Retinal pigment epithelial cell (primary cell): ENCODE measurements at regions not wholly inside any gene's neighbourhood (a gene's known extent, or its start where the extent isn't known, plus 50 kb on each side); places are given as distances from the start of the nearest gene placed in this dataset.

Experiments
- DNase-seq: peaks from one replicate; pipeline ENCODE4 v3.0.0-alpha.2; 2010; ENCODE audit warnings: low read depth
- H3K4me3 ChIP-seq: 2 replicates; pipeline ENCODE4 v1.5.1; 2011; ENCODE audit warnings: mild to moderate bottlenecking, low read length, control low read depth, moderate library complexity
- TF ChIP-seq, protein P1 (sequence below): conservative IDR thresholded peaks from 2 replicates; pipeline ENCODE4 v1.5.1; 2011; ENCODE audit warnings: low read depth, low read length, control low read depth, inconsistent platforms

DNA sequence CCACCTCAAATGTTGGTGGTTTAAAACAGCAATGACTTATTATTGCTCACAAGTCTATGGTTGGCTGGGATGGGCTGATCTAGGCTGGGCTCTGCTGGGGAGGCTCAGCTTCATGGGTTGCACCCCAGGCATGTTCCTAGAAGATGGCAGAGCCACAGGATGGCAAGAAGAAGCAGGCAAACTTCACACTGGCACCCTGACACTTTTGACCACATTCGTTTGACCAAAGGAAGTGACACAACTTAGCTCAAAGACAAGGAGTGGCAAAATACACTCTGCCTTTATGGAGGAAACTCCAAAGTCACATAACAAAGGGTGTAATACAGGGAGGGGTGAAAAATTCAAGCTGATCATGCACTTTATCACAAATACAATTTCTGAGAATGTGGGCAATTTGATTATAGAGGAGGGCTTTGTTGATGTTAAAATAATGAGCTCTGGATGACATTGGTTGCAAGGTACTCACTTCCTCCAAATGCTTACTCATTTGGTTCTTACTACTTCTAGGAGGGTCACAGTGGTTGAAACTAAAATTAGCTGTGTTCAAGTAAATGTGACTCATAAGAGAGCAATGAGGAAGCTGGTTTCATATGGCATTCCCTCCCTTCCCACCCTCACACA is 249.2 kb upstream of the RPS6KA3 start:
- peak; percentile 87 for DNase-seq
- TF ChIP-seq, protein P1, sequence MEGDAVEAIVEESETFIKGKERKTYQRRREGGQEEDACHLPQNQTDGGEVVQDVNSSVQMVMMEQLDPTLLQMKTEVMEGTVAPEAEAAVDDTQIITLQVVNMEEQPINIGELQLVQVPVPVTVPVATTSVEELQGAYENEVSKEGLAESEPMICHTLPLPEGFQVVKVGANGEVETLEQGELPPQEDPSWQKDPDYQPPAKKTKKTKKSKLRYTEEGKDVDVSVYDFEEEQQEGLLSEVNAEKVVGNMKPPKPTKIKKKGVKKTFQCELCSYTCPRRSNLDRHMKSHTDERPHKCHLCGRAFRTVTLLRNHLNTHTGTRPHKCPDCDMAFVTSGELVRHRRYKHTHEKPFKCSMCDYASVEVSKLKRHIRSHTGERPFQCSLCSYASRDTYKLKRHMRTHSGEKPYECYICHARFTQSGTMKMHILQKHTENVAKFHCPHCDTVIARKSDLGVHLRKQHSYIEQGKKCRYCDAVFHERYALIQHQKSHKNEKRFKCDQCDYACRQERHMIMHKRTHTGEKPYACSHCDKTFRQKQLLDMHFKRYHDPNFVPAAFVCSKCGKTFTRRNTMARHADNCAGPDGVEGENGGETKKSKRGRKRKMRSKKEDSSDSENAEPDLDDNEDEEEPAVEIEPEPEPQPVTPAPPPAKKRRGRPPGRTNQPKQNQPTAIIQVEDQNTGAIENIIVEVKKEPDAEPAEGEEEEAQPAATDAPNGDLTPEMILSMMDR = no peak
- H3K4me3 ChIP-seq = no peak overlapping the region

DNA sequence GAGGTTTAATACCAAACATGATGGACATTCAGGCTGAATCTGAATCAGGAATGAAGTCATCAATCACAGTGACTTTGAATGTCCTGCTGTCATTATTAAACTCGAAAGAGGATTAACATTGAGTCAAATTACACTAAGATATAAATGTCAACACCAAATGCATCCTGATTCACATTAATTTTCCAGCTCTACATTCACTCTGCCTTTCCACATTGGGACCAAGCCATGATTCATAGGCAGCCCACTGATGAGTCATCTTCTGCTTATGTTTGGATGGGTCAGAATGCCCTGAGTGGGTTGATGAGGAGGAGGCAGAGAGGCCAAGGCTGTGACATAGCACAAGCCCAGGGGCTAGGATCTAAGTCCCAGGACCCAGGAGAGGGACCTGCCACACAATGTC is 247.6 kb upstream of the RPS6KA3 start:
- no peak for DNase-seq
- TF ChIP-seq, protein P1 = no peak

DNA sequence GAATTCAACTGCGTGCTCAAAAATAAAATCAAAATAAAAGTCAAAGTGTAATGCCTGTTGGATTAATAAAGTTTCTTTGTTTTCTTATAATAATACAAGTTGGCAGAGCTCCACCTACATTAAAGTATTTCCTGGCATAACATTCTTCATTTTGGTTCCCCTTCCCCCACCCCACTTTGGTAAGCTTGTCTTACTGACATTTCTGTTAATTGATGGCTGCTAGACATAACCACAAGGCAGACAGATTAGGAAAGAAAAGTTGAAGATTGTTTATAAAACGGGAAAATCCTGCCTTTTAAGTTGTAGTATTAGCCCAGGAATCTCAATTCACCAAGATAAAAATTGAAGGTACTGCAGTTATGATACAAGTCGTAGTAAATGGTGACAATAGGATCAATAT is 246.5 kb upstream of the RPS6KA3 start:
- TF ChIP-seq, protein P1 = no peak
- peak; percentile 73 for DNase-seq
- H3K4me3 ChIP-seq = no peak overlapping the region

More for the DNA sequence above, 247.6 kb upstream of the RPS6KA3 start:
- no peak overlapping the region for H3K4me3 ChIP-seq

DNA sequence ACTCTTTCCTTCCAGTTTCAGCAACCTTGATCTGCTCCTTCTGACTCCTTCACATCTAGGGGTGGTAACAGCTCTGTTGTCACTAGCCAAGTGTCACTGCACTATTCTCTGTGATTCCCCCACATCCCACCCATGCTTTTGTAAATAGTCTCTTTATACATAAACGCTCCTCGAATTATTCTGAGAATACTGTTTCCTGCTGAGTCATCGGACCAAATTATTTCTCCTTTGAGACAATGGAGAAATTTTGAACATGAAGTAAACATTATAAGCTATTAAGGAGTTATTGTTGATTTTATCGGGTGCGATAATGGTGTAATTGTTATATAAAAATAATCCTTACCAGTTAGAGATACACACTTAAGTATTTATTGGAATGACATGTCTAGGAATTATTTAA is 245.1 kb upstream of the RPS6KA3 start:
- DNase-seq = no peak
- no peak overlapping the region for H3K4me3 ChIP-seq
- TF ChIP-seq, protein P1 = no peak

DNA sequence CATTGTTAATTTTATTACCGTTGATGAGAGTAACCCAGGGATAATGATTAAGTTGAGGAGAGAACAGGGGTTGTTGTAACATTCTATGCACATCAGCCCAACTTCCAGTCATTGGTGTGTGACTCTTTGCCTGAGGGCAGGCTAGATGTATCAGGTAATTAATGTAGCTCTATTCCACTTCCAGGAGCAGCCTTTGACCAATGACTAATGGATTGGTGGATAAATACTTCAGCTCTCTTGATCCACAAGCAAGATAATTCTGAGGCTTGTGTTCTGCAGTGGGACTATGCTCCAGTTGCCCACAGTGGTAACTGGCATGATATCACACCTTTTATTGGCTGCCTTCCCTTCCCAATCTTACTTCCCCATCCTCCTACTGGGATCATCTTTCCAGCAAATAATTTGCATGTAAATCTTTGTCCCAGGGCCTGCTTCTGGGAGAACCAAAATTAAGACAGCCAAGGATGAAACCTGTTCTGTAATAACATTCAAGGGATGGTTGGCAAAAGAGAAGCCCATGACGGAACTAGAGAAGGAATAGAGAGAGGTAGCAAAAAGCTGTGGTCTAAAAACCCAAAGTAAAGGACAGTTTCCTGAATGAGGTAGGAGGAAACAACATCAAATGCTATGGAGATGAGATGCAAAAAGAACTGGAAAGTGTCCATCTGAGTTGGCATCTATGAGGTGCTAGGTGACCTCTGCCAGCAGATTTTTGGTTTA is 241.4 kb upstream of the RPS6KA3 start:
- TF ChIP-seq, protein P1 = no peak
- no peak overlapping the region for H3K4me3 ChIP-seq
- no peak for DNase-seq

DNA sequence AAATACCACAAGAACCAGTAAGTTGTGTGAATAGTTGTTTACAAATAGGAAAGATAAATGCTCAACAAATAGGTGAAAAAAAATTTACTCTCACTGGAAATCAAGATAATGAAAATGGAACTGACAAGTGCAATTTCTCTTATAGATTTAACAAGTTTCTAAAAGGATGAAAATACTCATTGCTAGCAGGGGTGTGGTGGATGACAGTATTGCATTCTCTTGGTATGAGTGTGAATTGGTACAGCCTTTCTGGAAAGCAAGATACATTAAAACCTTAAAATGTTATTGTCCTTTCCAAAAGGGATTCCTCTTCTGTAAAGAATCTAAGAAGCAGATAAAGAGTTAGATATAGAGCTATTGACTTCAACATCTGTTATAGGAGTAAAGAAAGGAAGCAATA is 240.0 kb upstream of the RPS6KA3 start:
- DNase-seq = no peak
- no peak overlapping the region for H3K4me3 ChIP-seq
- TF ChIP-seq, protein P1 = no peak

DNA sequence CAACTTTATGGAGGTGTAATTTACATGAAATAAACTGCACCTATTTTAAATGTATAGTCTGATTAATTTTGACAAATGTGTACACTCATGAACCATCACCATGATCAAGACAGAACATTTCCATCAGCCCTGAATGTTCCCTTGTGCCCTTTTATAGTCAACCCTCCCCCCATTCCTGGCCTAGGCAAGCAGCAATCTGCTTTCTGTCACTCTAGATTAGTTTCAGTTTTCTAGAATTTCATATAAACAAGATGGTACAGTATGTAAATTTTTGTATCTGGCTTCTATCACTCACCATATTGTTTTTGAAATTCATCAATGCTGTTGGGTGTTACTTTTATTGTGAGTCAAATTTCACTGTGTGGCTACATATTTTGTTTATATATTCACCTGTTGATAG is 234.2 kb upstream of the RPS6KA3 start:
- TF ChIP-seq, protein P1 = no peak
- no peak overlapping the region for H3K4me3 ChIP-seq
- DNase-seq = no peak
